DND-41 (cell line): ENCODE measurements at regions not wholly inside any gene's neighbourhood (a gene's known extent, or its start where the extent isn't known, plus 50 kb on each side); places are given as distances from the start of the nearest gene placed in this dataset.
"Not testable (repeated sequence)": the region's sequence is repeated elsewhere in the genome, so short reads cannot be mapped to it uniquely, and the experiment has no call there.

ENCODE experiments used
- ATAC-seq: fragments of 200-7000 bp; cut with Tn5 transposase; 3 replicates; pipeline ENCODE4 v1.9.1; 2021; ENCODE audit warnings: low read depth; ENCODE audit not compliant: insufficient read depth
- DNase-seq: peaks from one replicate; pipeline ENCODE4 v3.0.0-alpha.2; 2020
- H2AFZ ChIP-seq: 2 replicates; pipeline ENCODE4 v1.6.0; 2012; ENCODE audit warnings: low read depth, low read length
- H3K27ac ChIP-seq: 2 replicates; pipeline ENCODE4 v1.5.1; 2012; ENCODE audit warnings: low read length, inconsistent platforms
- H3K27me3 ChIP-seq: fragments of 200-600 bp; sonication (generic); 2 replicates; pipeline ENCODE4 v1.6.0; 2012; ENCODE audit warnings: low read length, mild to moderate bottlenecking, inconsistent platforms; ENCODE audit not compliant: insufficient read depth, poor library complexity
- H3K36me3 ChIP-seq: 2 replicates; pipeline ENCODE4 v1.5.1; 2012; ENCODE audit warnings: low read length, inconsistent platforms; ENCODE audit not compliant: insufficient read depth
- H3K4me1 ChIP-seq: 2 replicates; pipeline ENCODE4 v1.5.1; 2012; ENCODE audit warnings: mild to moderate bottlenecking, low read length; ENCODE audit not compliant: insufficient read depth
- H3K4me2 ChIP-seq: 2 replicates; pipeline ENCODE4 v1.6.0; 2012; ENCODE audit warnings: mild to moderate bottlenecking, moderate library complexity, low read length, inconsistent platforms; ENCODE audit not compliant: insufficient read depth
- H3K4me3 ChIP-seq, 2 experiments: fragments of 200-600 bp in 1 of 2; shearing (Covaris generic) in 1 of 2; 2 replicates each; pipeline ENCODE4 v1.5.1; 2012 to 2016; ENCODE audit warnings: inconsistent platforms in 2 of 2, low read length in 2 of 2, mild to moderate bottlenecking in 2 of 2, low read depth in 1 of 2, moderate library complexity in 1 of 2
- H3K79me2 ChIP-seq: 2 replicates; pipeline ENCODE4 v1.6.0; 2012; ENCODE audit warnings: low read length, inconsistent platforms; ENCODE audit not compliant: insufficient read depth
- H3K9ac ChIP-seq: 2 replicates; pipeline ENCODE4 v1.6.0; 2012; ENCODE audit warnings: low read depth, mild to moderate bottlenecking, inconsistent platforms, low read length, moderate library complexity
- H3K9me3 ChIP-seq: 2 replicates; pipeline ENCODE4 v1.5.1; 2012; ENCODE audit warnings: low read length, moderate library complexity, mild to moderate bottlenecking, inconsistent platforms; ENCODE audit not compliant: insufficient read depth, severe bottlenecking
- H4K20me1 ChIP-seq: 2 replicates; pipeline ENCODE4 v1.6.0; 2012; ENCODE audit warnings: low read length; ENCODE audit not compliant: insufficient read depth
- CTCF ChIP-seq: IDR thresholded peaks from 2 replicates; pipeline ENCODE4 v1.5.1; 2012; ENCODE audit warnings: borderline replicate concordance, low read length, moderate library complexity, mild to moderate bottlenecking; ENCODE audit not compliant: poor library complexity, severe bottlenecking; ENCODE audit errors: extremely low read depth
- EZH2 ChIP-seq: IDR thresholded peaks from 3 replicates; pipeline ENCODE4 v1.6.1; 2012; ENCODE audit warnings: borderline replicate concordance, low read depth, mild to moderate bottlenecking, moderate library complexity, low read length, inconsistent platforms; ENCODE audit not compliant: severe bottlenecking

GRCh38 chr5:119299242-119299614, 56.6 kb upstream of the TNFAIP8 start:
- H3K27ac ChIP-seq, result not testable (repeated sequence)

DNA sequence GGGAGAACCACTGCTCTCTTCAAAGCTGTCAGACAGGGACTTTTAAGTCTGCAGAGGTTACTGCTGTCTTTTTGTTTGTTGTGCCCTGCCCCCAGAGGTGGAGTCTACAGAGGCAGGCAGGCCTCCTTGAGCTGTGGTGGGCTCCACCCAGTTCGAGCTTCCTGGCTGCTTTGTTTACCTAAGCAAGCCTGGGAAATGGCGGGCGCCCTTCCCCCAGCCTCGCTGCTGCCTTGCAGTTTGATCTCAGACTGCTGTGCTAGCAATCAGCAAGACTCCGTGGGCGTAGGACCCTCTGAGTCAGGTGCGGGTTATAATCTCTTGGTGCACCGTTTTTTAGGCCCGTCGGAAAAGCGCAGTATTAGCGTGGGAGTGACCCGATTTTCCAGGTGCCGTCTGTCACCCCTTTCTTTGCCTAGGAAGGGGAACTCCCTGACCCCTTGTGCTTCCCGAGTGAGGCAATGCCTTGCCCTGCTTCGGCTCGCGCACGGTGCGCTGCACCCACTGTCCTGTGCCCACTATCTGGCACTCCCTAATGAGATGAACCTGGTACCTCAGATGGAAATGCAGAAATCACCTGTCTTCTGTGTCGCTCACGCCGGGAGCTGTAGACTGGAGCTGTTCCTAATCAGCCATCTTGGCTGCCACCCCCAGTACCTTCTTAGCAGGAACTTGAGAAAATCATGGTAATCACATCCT, 56.1 kb upstream of the TNFAIP8 start:
- DNase-seq, result peak; percentile 75
- Histone ChIP-seq H3K4me1 (peaks cover 56% of the 10 kb centered on the region), H3K27ac (peak overlapping the region; percentile 99), H3K79me2 (peaks cover 63% of the 10 kb centered on the region)
- H3K9ac ChIP-seq, H3K36me3 ChIP-seq, H3K9me3 ChIP-seq, H3K4me3 ChIP-seq, H2AFZ ChIP-seq, H3K4me2 ChIP-seq, H3K27me3 ChIP-seq, H4K20me1 ChIP-seq, ATAC-seq: not testable (repeated sequence)

More at GRCh38 chr5:119299242-119299614, 56.6 kb upstream of the TNFAIP8 start:
- not testable (repeated sequence) for H4K20me1 ChIP-seq, H2AFZ ChIP-seq, H3K27me3 ChIP-seq, H3K36me3 ChIP-seq, H3K9me3 ChIP-seq, H3K4me3 ChIP-seq, H3K4me2 ChIP-seq, DNase-seq, ATAC-seq, H3K9ac ChIP-seq
- H3K4me1 ChIP-seq, result peaks cover 50% of the 10 kb centered on the region
- H3K79me2 ChIP-seq, result peaks cover 60% of the 10 kb centered on the region

GRCh38 chr5:119300311-119300670, 55.5 kb upstream of the TNFAIP8 start:
- Histone ChIP-seq H3K4me2 (no peak overlapping the region), H4K20me1 (no peaks in the 10 kb centered on the region), H3K27me3 (no peaks in the 10 kb centered on the region), H3K27ac (peak overlapping the region; percentile 99), H3K4me1 (peaks cover 61% of the 10 kb centered on the region), H3K4me3 (no peak overlapping the region), H3K9ac (no peak overlapping the region), H2AFZ (no peak overlapping the region), H3K9me3 (no peaks in the 10 kb centered on the region), H3K36me3 (no peaks in the 10 kb centered on the region), H3K79me2 (peaks cover 66% of the 10 kb centered on the region)
- TF ChIP-seq EZH2 (no peak), CTCF (no peak)
- ATAC-seq (no peak), DNase-seq (no peak)

- ATAC-seq (no peak), DNase-seq (no peak)
- no peak overlapping the region for H3K4me2 ChIP-seq
- H2AFZ ChIP-seq, result no peak overlapping the region
- H3K27me3 ChIP-seq, result no peaks in the 10 kb centered on the region
- no peak overlapping the region for H3K4me3 ChIP-seq
- no peaks in the 10 kb centered on the region for H3K9me3 ChIP-seq
- H3K79me2 ChIP-seq, result peaks cover 72% of the 10 kb centered on the region
- TF ChIP-seq EZH2, result no peak
- no peak for TF ChIP-seq CTCF
- no peaks in the 10 kb centered on the region for H4K20me1 ChIP-seq
- H3K27ac ChIP-seq, result peak overlapping the region; percentile 99
- H3K36me3 ChIP-seq, result no peaks in the 10 kb centered on the region
- H3K9ac ChIP-seq, result no peak overlapping the region
- peaks cover 70% of the 10 kb centered on the region for H3K4me1 ChIP-seq
Observed at GRCh38 chr5:119301210-119301609, 54.6 kb upstream of the TNFAIP8 start.
